NB4 (cell line): ENCODE measurements at regions not wholly inside any gene's neighbourhood (a gene's known extent, or its start where the extent isn't known, plus 50 kb on each side); places are given as distances from the start of the nearest gene placed in this dataset.

Source experiments
- CTCF ChIP-seq: IDR thresholded peaks from one replicate; pipeline ENCODE4 v1.5.1; 2012; ENCODE audit warnings: low read depth, low read length
- MYC ChIP-seq: IDR thresholded peaks from 2 replicates; pipeline ENCODE4 v1.6.1; 2011; ENCODE audit warnings: low read depth, low read length
- POLR2A ChIP-seq: IDR thresholded peaks from 2 replicates; pipeline ENCODE4 v1.6.1; 2011; ENCODE audit warnings: mild to moderate bottlenecking; ENCODE audit not compliant: insufficient read length; ENCODE audit errors: extremely low read depth

GRCh38 chr9:16046713-16047112 lies 493.9 kb downstream of the CCDC171 start:
- TF ChIP-seq POLR2A (no peak), MYC (no peak), CTCF (no peak)
